Heart left ventricle (tissue), 13 donors: ENCODE measurements at regions not wholly inside any gene's neighbourhood (a gene's known extent, or its start where the extent isn't known, plus 50 kb on each side); places are given as distances from the start of the nearest gene placed in this dataset.

Experiments
- CTCF ChIP-seq, 12 donors: fragments of 200-600 bp; sonication (generic) in 4 of 12; IDR thresholded peaks; one replicate each; pipeline versions ENCODE4 v1.5.0 to v1.8.0; 2018 to 2022; ENCODE audit warnings: antibody characterized with exemption in 12 of 12, mild to moderate bottlenecking in 5 of 12
- POLR2A ChIP-seq, 2 donors: fragments of 450-650 bp; IDR thresholded peaks; one replicate each; pipeline ENCODE4 v1.6.1; 2017; ENCODE audit warnings: antibody characterized with exemption in 2 of 2, mild to moderate bottlenecking in 2 of 2, moderate library complexity in 2 of 2
- donor health status: ischemic (EF 13 %, LVEDD 7.1; RV severe dilation, severe dysfunction).
- donor health status: DM: no; HTN: yes; CAD: no.
- donor health status: DM: no; HTN: no; CAD: no.
- donor health status: ischemic (EF 25% LVEDD 6.9; RV normal size, moderate dysfunction).
- donor health status: ischemic (EF 25% LVEDD 5.7; RV mildly dilated, moderate dysfunction).
- donor health status: ischemic (EF 35%, LVEDD 5.7; RV mildly dilated, moderate dysfunction).
- donor health status: nonischemic (EF 11% LVEDD 7.7; RV severe dilation, severe dysfunction).
- donor health status: DM: yes; HTN: yes; CAD: no.
- donor health status: PGD.
- donor health status: ischemic (EF 29% LVEDD 5.4; RV normal size, mild dysfunction).
- donor health status: nonischemic (EF 23%, LVEDD 6.1; RV moderate dilation, normal function).

- TF ChIP-seq CTCF (IDR thresholded peaks at IDR 0.05) (no peak), POLR2A (IDR thresholded peaks at IDR 0.05) (no peak)
Observed at GRCh38 chr16:25606069-25606468, 85.7 kb upstream of the HS3ST4 start.
